CD4-positive, alpha-beta T cell (primary cell): ENCODE measurements at regions not wholly inside any gene's neighbourhood (a gene's known extent, or its start where the extent isn't known, plus 50 kb on each side); places are given as distances from the start of the nearest gene placed in this dataset.

ENCODE experiments used
- ATAC-seq: fragments of 200-7000 bp; cut with Tn5 transposase; one replicate; pipeline ENCODE4 v1.10.0; 2022; ENCODE audit warnings: mild to moderate bottlenecking; ENCODE audit not compliant: poor library complexity
- CTCF ChIA-PET: fragments of 350-600 bp; sonication (Branson Sonifier 250); formaldehyde crosslinking; loops from one replicate; lab custom pipeline; 2021; ENCODE audit warnings: antibody characterized with exemption, inconsistent platforms; lab: Charles Lee
- POLR2A ChIA-PET: fragments of 350-600 bp; sonication (Branson Sonifier 250); formaldehyde crosslinking; loops from one replicate; lab custom pipeline; 2021; ENCODE audit warnings: antibody characterized with exemption, inconsistent platforms; lab: Charles Lee
- DNase-seq, 14 experiments: peaks; one replicate each; pipeline ENCODE4 v3.0.0-alpha.2; 2013 to 2020; ENCODE audit warnings: mixed read lengths in 2 of 14
- H3K27ac ChIP-seq, 2 donors: one replicate each; pipeline versions ENCODE4 v1.5.1 to v1.7.0; 2013; ENCODE audit warnings: low read length in 2 of 2, low read depth in 1 of 2, mild to moderate bottlenecking in 1 of 2
- H3K27me3 ChIP-seq, 2 experiments: 1 replicate in 1 of 2; 2 replicates in 1 of 2; pipeline versions ENCODE4 v1.6.1 to v1.7.0; 2013; ENCODE audit warnings: low read length in 2 of 2, control low read depth in 1 of 2, mild to moderate bottlenecking in 1 of 2, moderate library complexity in 1 of 2; ENCODE audit not compliant: insufficient read depth in 2 of 2, control insufficient read depth in 1 of 2
- H3K36me3 ChIP-seq: one replicate; pipeline ENCODE4 v1.6.1; 2013; ENCODE audit warnings: low read length, control low read depth; ENCODE audit not compliant: insufficient read depth
- H3K4me1 ChIP-seq: one replicate; pipeline ENCODE4 v1.6.1; 2013; ENCODE audit warnings: low read length, control low read depth; ENCODE audit not compliant: insufficient read depth
- H3K4me3 ChIP-seq: one replicate; pipeline ENCODE4 v1.5.1; 2013; ENCODE audit warnings: mild to moderate bottlenecking, low read length, moderate library complexity
- H3K9me3 ChIP-seq, 2 experiments: 1 replicate in 1 of 2; 2 replicates in 1 of 2; pipeline versions ENCODE4 v1.6.1 to v1.7.0; 2013; ENCODE audit warnings: low read length in 2 of 2, mild to moderate bottlenecking in 2 of 2, control low read depth in 1 of 2, moderate library complexity in 1 of 2; ENCODE audit not compliant: control insufficient read depth in 1 of 2, insufficient read depth in 1 of 2
- H3K27ac Mint-ChIP-seq: one replicate; pipeline ENCODE4 v1.8.0; 2020; ENCODE audit warnings: mixed read lengths
- H3K27me3 Mint-ChIP-seq: one replicate; pipeline ENCODE4 v1.8.0; 2021; ENCODE audit warnings: mixed read lengths
- H3K36me3 Mint-ChIP-seq: one replicate; pipeline ENCODE4 v1.8.0; 2021; ENCODE audit warnings: low read depth, mixed read lengths
- H3K4me1 Mint-ChIP-seq: one replicate; pipeline ENCODE4 v1.8.0; 2021; ENCODE audit warnings: low read depth, mixed read lengths
- H3K4me3 Mint-ChIP-seq: one replicate; pipeline ENCODE4 v1.8.0; 2020; ENCODE audit warnings: mild to moderate bottlenecking, mixed read lengths
- H3K9me3 Mint-ChIP-seq: one replicate; pipeline ENCODE4 v1.8.0; 2020; ENCODE audit warnings: mixed read lengths
- intact Hi-C, 2 experiments: fragments of 100-400 bp; cut with DNase I in 1 of 2; cut with micrococcal nuclease in 1 of 2; formaldehyde crosslinking; loops; one replicate each; pipeline versions ENCODE4 v1.15.1 to v1.9.0; 2023 to 2025; cut with DNase I, micrococcal nuclease
- TF ChIP-seq, protein P1 (sequence below): fragments of 200-600 bp; IDR thresholded peaks from one replicate; pipeline ENCODE4 v1.8.0; 2022; ENCODE audit warnings: antibody characterized with exemption, mild to moderate bottlenecking

- intact Hi-C loops: no loop called here
- no peak overlapping the region for H3K4me3 Mint-ChIP-seq
- no peaks in the 10 kb centered on the region for H3K36me3 Mint-ChIP-seq
- H3K27me3 Mint-ChIP-seq: peaks cover 28% of the 10 kb centered on the region
- CTCF ChIA-PET: no interaction called here
- H3K36me3 ChIP-seq: no peaks in the 10 kb centered on the region
- TF ChIP-seq, protein P1, sequence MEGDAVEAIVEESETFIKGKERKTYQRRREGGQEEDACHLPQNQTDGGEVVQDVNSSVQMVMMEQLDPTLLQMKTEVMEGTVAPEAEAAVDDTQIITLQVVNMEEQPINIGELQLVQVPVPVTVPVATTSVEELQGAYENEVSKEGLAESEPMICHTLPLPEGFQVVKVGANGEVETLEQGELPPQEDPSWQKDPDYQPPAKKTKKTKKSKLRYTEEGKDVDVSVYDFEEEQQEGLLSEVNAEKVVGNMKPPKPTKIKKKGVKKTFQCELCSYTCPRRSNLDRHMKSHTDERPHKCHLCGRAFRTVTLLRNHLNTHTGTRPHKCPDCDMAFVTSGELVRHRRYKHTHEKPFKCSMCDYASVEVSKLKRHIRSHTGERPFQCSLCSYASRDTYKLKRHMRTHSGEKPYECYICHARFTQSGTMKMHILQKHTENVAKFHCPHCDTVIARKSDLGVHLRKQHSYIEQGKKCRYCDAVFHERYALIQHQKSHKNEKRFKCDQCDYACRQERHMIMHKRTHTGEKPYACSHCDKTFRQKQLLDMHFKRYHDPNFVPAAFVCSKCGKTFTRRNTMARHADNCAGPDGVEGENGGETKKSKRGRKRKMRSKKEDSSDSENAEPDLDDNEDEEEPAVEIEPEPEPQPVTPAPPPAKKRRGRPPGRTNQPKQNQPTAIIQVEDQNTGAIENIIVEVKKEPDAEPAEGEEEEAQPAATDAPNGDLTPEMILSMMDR: no peak
- no peak for DNase-seq
- H3K4me1 ChIP-seq: no peaks in the 10 kb centered on the region
- no peak overlapping the region for H3K27ac Mint-ChIP-seq
- peaks cover 6 to 8% of the 10 kb centered on the region in 2 experiments for H3K27me3 ChIP-seq
- no peaks in the 10 kb centered on the region for H3K4me1 Mint-ChIP-seq
- H3K4me3 ChIP-seq: no peak overlapping the region
- POLR2A ChIA-PET: no interaction called here
- H3K9me3 ChIP-seq: peaks cover 0 to 14% of the 10 kb centered on the region in 2 experiments
- ATAC-seq: no peak
- H3K9me3 Mint-ChIP-seq: peaks cover 4% of the 10 kb centered on the region
- no peak overlapping the region for H3K27ac ChIP-seq
Observed at GRCh38 chr6:167730441-167730840, 96.3 kb upstream of the AFDN start.

DNA sequence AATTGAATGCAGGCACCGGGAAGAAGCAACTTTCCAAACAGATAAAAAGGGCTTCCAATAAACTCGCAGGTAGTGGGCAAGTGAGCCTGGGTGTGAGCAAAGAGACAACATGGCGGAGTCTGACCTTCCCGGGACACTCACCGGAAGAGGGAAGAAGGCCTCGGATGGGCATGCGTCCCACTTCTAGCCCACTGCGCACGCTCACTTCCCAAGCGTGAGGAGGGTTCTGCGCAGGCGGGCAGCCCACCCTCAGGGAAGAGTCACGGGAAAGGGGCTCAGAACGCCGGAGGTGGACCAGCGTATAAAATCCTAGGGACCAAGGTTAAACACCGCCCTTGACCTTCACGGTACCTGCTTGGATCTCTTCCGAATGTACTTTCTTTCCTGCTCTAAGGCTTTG lies 95.5 kb upstream of the AFDN start:
- H3K9me3 Mint-ChIP-seq: peaks cover 4% of the 10 kb centered on the region
- H3K27me3 Mint-ChIP-seq: peaks cover 20% of the 10 kb centered on the region
- H3K4me1 Mint-ChIP-seq: no peaks in the 10 kb centered on the region
- intact Hi-C loops: no loop called here
- H3K27ac Mint-ChIP-seq: no peak overlapping the region
- no peak overlapping the region for H3K4me3 ChIP-seq
- ChIA-PET CTCF (no interaction called here), POLR2A (no interaction called here)
- H3K4me3 Mint-ChIP-seq: no peak overlapping the region
- TF ChIP-seq, protein P1: no peak
- H3K27ac ChIP-seq: no peak overlapping the region
- peaks cover 1 to 4% of the 10 kb centered on the region in 2 experiments for H3K27me3 ChIP-seq
- DNase-seq: no peak
- ATAC-seq: no peak
- peaks cover 0 to 14% of the 10 kb centered on the region in 2 experiments for H3K9me3 ChIP-seq
- no peaks in the 10 kb centered on the region for H3K36me3 ChIP-seq
- H3K36me3 Mint-ChIP-seq: no peaks in the 10 kb centered on the region
- no peaks in the 10 kb centered on the region for H3K4me1 ChIP-seq

DNA sequence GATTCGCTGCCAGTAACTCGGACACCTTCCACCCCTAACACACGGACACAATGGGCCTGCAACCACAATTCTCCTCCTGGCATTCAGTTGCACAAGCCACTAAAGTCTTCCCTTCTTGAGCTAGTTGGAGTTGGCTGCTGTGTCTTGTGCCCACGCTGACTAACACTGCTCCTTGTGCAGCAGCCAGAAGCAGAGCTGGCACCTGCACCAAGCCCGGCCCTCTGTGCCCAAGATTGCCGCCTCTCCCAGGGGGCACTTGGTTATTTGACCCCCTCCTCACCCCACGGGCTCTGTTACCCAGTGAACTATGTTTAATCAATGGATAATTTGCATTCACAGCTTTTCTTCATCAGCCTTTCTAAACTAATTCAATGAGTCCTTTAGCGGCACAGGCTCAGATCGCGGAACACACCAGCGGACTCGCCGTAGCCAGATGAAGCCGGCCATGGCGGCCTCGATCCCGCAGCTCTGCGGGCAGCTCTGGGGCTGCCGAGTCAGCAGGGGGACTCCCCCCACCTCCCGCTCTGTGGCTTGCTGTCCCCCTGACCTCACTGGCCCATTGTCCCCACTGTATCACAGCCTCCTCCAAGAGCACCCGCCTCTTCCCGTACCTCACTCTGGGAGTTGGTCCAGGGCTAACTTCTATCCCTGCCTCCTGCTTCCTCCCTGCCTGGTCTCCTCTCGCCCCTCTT lies 94.8 kb upstream of the AFDN start:
- Mint-ChIP-seq H3K27me3 (peaks cover 17% of the 10 kb centered on the region), H3K27ac (no peak overlapping the region), H3K9me3 (peaks cover 4% of the 10 kb centered on the region), H3K4me3 (no peak overlapping the region), H3K4me1 (no peaks in the 10 kb centered on the region), H3K36me3 (no peaks in the 10 kb centered on the region)
- DNase-seq (no peak), ATAC-seq (no peak)
- intact Hi-C loops: no loop called here
- H3K4me3 ChIP-seq: no peak overlapping the region
- TF ChIP-seq, protein P1: no peak
- ChIA-PET POLR2A (no interaction called here), CTCF (no interaction called here)
- no peaks in the 10 kb centered on the region for H3K36me3 ChIP-seq
- H3K27ac ChIP-seq: no peak overlapping the region
- H3K9me3 ChIP-seq: peaks cover 0 to 14% of the 10 kb centered on the region in 2 experiments
- peaks cover 0 to 3% of the 10 kb centered on the region in 2 experiments for H3K27me3 ChIP-seq
- H3K4me1 ChIP-seq: no peaks in the 10 kb centered on the region
